NCI-H2171 treated with DMSO at 0.1 percent for 48 hours (cell line): ENCODE measurements at regions not wholly inside any gene's neighbourhood (a gene's known extent, or its start where the extent isn't known, plus 50 kb on each side); places are given as distances from the start of the nearest gene placed in this dataset.
A peak's percentile ranks its signal among the peaks of the same experiment; 100 is the strongest.

ENCODE experiments used
- DNase-seq: peaks from one replicate; lab custom pipeline; 2025; lab: John Stamatoyannopoulos, UW

DNA sequence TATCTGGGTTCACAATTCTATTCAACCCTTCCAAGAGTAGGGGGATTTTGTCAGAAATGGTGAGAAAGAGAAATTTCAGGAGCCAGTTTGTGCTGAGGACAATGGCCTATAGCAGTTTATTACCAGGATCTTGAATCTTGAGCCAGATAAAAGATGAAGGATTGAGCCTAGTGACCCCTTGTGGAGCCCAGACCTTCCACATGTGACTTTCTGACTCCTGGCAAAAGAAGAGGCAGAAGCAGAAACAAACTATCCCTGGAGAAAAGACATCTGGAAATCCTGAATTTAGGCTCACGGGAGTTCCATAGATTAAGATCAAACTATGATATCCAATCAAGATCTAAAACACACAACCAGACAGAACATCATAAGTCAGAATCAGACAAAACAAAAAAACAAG is 60.9 kb upstream of the CHRM2 start:
- no peak for DNase-seq

DNA sequence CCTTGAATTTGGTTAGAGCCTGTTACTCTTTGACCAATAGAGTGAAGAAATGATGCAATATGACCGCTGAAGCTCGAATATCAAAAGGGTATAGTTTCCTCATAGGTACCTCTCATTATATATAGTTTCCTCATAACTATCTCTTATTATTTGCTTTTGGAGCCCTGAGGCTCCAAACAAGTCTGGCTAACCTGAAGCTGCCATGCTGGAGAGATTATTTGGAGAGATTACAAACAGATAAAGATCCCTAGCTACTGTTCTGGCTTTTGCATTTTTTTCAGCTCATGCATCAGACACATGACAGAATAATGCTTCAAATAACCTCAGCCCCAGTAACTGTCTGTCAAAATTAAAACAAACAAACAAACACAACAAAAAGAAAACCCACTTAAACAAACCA is 65.4 kb upstream of the CHRM2 start:
- no peak for DNase-seq

DNA sequence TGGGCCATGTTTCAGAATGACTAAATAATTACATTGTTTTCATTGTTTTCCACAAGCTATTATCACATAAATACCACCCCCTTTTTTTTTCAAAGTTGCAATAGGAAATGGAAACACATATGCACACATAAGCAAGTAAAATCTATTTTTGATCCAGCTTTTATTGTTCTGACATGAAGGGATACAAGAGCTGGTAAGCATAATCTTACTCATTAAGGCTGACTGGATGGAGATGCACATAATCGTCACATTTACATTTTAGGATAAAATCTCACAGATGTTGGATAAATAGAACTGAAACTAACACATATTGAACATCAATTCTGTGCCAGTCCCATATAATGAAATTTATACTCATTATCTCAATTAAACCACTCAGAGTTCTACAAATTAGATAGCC is 84.5 kb upstream of the CHRM2 start:
- no peak for DNase-seq

DNA sequence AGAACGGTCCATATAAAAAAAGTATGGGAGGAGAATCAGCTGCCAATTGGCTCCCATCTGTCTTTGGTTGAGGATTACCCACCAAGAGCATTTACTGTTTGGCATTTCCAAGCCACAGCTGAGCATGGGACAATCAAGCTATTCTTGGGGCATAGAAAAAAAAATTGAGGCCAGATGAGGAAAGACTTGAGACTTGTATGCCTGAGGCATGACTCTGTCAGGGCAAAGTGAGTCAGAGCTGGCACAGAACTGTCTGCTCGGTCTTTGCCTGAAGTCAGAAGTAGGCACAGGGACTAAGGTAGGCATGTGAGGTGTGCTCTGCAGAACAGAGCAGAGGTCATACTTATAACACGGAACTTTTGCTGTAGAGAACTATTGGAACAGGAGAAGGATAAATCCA is 126.5 kb upstream of the CHRM2 start:
- no peak for DNase-seq

DNA sequence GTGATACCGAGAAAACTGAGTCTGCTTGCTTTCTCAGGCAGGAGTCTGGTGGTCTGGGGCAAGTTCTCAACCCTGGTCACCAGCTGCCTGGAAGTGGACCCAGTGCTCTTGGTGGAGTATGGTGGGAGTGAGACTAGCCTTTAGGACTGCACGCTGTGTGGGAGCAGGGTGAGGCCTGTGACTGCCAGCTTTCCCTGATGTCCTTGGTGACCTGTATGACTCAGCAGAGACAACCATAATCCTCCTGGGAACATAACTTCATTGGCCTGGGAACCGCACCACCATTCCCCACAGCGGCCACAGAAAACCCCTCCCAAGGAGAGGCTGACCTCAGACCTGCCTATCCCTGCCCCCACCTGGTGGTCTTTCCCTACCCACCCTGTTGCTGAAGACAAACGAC is 139.5 kb upstream of the CHRM2 start:
- no peak for DNase-seq

DNA sequence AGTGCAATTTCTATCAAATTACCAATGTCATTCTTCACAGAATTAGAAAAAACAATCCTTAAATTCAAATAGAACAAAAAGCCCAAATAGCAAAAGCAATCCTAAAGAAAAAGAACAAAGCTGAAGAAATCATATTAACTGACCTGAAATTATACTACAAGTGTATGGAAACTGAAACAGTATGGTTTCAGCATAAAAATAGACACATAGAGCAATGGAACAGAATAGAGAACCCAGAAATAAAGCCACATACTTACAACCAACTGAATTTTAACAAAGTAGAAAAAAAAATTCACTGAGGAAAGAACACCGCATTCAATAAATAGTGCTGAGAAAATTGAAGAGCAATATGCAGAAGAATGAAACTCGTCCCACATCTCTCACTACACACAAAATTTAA is 142.0 kb upstream of the CHRM2 start:
- DNase-seq, result no peak

DNA sequence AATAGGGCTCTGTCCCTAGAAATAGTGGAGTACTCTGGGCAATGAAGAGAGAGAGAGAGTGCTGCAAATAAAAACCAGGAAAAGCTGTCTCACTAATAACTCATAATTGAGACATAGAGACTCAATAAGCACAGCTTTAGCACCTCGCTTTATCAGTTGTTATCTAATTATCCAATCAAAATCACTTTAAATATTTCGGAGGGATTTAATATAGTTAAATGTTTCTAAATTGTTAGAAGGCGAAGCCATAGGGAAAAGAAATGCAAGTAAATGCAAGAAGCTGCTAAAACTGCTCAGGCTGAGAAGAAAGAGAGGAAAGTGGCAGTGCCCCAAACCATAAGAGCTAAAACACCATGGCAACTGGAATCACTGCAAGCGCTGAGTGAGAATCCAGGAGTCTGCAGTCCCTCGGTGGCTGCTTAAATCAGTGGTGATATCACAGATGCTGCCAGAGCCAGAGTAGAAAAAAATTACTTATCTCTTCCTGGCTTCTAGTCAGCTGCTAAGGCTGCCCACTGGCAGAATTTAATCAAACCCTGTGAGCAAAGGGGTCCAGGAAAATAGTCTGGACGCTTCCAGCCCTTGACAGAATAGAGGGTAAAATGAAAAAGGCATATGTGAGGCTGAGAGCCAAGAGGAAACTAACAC is 150.4 kb upstream of the CHRM2 start:
- no peak for DNase-seq

DNA sequence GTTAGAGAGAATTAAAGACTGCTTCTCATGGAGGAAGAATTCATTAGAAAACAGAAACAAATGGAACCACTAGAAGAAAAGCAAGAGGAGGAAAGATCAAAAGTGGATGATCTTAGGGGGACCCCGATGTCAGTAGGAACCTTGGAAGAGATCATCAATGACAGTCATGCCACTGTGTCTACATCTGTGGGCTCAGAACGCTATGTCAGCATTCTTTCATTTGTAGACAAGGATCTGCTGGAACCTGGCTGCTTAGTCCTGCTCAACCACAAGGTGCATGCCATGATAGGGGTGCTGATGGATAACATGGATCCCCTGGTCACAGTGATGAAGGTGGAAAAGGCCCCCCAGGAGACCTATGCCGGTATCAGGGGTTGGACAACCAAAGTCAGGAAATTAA is 154.4 kb upstream of the CHRM2 start:
- no peak for DNase-seq

DNA sequence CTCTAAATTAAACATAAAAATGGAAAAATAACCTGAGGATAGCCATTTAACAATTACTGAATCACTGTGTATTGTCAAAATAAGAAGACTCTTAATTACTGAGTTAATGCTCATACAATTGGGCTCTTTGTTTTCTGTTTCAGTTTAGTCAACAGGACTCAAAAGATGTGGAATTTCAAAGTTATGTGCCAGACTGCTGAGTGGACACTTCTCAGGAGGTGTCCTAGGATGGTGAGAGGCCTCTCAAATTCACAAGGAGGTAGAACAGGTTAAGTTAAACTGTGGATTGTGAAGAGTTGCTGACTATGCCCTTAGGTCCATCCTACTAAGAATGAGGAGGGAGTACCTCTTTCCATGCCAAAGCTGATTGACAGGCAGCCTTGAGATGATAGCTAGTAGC is 157.7 kb upstream of the CHRM2 start:
- no peak for DNase-seq

DNA sequence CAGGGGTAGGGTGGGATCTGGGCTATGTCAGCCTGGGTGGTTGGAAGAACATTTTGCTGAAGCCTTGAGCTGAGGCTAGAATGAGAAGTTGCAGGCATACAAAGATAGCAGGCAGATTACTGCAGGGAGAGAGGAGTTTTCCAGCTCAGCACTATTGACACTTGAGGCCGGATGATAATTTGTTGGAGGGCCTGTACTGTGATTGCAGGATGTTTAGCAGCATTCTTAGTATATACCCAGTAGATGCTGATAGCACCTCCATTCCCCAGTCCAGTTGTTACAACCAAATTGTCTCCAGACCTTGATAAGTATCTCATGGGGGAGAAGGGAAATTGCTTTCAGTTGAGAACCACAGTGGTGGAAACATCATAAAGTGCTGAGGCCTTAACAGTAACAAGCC is 158.6 kb upstream of the CHRM2 start:
- no peak for DNase-seq

DNA sequence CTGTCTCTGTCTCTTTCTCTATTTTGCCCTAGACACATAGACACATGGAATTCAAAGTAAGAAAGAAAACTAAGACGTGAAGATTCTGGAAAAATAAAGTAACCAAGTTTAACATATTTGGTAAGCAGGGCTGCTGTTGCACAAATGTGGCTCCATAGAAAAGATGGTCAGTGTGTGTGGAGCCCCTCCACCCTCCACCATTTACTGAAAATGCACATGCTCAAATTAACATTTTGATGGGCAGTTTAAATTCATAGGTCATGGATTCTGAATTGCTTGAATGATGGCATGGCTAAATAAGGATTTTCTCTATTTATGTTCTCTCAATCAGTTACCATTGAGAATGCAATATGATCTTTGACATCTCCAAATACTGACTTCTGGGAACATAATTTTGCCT is 165.5 kb upstream of the CHRM2 start:
- DNase-seq, result no peak

DNA sequence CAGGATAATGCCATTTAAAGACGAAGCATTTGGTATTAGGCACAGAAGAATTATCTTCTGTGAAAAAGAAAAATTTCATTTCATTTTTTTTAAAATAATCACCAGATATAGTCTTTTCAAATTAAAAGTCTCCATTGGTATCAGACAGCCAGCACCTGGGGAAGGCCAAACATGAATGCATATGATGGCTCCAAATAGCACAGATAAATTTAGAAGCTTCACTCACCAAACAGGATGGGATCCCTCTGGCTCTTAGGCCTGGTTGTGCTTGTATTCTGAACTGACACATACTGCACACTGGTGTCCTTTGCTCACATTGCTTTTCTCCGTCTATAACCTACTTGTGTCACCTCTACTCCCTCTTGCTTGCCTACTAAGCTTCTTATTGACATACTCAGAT is 169.5 kb upstream of the CHRM2 start:
- no peak for DNase-seq

DNA sequence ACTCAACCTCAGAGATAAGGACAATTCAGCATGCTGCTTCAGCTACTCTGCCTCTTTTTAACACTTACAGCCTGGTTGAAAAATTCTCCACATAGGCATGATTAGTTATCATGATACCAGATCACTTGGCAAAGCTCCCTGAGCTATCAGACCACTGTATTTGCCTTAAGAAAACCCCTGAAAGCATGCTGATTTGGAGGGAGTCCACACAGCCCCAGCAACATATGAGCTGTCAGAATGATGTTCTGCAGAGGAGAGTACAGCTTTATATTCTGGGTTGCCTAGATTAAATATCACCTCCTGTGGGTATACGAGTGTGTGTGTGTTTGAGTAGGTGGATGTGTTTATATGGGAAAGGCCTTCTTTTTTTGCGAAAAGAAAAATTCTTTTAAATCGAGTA is 170.2 kb upstream of the CHRM2 start:
- no peak for DNase-seq

DNA sequence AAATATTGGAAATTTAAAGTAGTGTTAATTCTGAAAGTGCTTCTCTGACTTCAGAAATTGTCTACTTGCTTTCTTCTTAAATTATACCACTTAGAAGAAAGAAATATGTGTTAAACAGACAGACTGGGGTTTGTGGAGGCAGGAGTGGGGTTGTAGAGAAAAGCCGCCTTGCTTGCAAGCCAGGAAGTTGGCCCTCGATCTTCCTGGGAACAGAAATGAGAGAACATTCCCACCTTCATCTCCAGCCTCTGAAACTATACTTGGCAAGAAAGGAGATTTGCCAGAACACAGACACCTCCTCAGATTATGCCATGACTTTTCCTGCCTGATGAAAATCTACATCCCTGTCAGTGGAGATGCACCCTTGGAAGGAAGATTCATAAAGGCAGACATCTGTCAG is 171.2 kb upstream of the CHRM2 start:
- DNase-seq, result no peak

DNA sequence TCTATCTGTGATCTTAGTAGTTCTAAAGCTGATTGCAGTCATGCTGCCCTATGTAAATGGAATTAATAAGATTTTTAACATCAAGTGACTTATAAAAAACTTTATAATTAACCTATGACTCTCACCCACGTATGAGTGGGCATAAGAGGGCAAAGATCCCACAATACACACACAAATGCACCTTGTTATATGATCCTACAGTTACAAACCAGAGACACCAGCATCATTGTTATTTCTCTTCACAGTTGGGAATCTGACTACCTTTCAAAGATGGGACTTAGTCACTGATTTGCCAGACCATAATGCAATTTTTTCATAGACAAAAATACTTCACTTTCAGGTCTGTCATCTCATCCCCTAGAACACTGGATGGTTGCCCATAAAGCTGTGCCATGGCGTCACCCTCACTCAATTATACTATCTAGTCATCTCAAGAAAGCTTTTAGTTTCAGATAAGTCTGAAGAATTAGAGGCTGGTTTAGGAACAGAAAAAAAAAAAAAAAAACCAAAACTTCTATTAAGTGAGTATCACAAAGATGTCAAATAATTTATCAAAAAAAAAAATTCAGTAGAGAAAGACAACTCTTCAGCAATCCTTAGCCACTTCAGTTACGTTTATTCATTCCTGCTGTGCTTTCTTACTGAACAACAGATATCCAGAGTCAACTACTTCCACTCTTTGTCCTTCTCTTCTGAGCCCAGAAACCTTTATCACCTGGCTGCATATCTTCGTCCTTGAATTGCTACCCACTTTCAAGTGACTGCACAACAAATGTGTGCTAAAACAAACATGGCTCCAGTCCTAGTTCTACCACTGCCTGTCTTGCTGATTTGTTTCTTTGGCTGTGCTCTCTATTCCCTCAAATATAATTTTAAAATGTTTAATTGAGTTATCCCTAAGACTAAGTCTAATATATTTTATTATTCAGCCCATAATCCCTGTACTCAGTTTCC is 175.0 kb upstream of the CHRM2 start:
- DNase-seq, result no peak

DNA sequence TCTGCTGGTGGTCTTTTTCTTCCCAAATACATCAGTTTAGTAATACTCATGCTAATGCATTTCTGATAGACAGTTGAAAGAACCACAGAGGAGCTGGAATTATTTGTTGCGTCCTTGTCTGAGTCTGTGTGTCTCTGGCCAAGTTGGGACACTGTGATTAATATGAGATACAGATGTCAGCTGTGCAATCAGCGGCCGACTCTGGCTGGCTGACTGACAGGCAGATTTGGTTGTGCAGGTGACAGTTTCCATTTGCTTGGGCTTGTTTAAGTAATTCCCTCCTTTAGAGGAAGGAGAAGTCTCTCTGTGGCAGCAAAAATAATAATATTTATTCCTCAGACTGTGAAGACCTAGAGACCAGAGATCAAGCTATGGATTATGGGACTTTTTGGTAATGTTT is 176.2 kb upstream of the CHRM2 start:
- no peak for DNase-seq

DNA sequence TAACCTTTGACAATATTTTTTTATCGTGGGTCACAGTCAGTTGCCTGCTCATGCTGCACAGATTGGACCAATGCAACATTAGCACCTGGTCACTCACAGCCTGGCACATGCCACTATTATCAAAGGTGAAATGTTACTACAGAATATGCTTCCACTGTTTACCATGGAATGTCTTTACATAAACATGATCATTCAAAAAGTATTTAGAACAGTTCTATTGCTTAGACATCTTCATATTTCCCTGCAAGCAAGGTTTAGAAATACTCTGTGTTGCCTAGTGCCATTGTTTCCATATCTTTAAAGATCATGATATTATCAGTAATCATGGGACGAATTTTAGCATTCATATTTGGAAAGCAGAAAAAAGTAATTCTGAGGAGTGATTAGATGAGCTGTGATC is 179.9 kb upstream of the CHRM2 start:
- no peak for DNase-seq

DNA sequence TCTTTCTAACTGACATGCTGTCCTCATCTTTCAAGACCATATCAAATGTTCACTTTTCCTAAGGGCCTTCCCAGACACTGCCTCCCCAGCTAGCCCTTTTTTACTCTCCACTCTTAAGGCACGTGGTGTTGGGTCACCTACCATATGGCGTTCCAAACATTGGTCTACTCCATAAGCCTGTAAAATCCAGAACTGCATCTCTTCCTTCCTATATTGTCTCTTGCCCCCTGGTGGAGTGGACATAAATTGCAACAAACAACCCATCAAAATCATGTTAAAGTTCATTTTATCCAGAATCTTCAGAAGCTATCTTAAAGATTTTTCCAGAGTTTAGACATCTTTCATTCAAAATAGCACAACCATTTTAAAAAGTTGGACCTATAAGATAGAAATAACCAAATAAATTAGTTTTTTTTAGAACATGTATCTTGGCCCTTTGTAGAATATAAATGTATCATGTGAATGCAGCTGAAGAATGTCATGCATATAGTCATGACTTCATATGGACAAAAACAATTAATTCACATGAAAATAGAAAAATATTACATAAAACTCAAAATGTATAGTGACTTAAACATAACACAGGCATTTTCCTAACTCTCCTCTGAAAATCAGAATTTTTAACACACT is 180.6 kb upstream of the CHRM2 start:
- peak; percentile 11 for DNase-seq

DNA sequence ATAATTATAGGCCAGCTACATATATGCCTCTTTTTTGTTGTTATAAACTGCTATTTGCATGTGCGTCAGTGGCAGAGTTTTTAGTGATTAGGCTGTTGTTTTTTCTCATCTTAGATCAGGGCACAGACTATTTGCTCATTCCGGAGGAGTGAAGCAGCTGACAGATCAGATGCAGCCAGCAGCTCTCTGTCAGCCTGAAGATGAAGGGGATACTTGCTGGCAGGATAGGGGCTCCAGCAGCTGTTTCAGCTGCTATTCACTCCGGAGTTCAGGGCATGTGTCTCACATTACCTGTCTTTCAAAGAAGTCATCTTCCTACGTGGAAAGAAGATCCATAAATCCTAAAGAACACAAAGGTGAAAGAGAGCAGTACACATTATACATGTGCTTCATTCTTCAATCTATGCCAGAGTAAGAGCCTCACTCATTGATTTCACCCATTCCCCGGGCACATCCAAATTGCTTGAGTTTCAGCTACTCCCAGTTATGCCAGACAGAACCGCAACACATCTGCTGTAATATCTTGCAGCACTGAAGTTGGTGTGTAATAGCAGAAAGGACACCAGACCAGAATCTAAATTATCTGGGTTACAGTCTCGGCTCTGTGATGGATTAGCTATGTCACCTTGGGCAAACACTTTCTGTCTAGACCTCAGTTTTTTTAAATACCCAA is 182.8 kb upstream of the CHRM2 start:
- DNase-seq, result no peak

DNA sequence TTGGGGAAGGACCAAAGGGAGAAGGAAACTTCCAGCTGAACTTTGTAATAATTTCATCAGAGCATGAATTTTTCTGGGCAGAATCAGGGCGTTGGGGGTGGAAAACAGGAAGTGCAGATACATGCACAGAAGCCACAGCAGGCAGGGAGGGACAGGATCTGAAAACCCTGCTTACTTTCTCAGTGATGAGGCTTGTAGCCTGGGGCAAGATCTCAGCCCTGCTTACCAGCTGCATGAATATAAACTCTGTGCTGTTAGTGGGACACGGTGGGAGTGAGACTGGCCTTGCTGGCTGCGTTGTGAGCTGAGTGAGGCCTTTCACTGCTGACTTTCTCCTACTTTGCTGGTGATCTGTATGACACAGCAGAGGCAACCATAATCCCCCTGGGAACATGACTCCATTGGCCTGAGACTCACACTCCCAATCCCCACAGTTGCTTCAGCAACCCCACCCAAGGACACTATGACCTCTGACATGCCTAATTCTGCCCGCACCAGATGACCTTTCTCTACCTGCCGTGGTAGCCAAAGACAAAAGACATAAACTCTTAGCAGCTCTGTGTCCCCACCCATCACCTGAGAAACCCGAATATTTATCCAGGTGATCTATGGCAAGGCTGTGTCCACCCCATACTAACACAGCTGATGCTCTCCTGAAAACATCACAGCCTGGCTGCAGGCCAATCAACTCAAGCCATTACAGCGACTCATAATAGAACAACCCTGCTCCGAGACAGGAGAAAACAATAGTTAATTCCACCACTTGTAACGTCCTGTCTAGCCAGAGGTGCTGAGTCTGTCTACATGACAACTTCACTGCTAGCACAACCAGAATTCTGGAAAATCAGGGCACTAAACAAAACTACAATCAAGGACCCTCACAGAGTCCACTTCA is 190.7 kb upstream of the CHRM2 start:
- DNase-seq, result no peak

DNA sequence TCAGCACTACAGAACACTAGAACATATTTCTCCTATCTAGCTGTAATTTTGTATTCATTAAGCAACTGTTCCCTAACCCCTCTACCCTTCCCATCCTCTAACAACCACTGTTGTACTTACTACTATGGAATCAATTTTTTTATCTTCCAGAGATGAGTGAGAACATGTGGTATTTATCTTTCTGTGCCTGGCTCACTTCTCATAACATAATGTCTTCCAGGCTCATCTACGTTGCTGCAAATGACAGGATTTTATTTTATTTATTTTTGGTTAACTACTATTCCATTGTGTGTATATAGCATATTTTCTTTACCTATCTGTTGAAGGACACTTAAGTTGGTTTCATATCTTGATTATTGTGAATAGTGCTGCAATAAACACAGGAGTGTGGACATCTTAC is 200.9 kb upstream of the CHRM2 start:
- no peak for DNase-seq
